Fibroblast of skin of back (primary cell): ENCODE measurements at regions not wholly inside any gene's neighbourhood (a gene's known extent, or its start where the extent isn't known, plus 50 kb on each side); places are given as distances from the start of the nearest gene placed in this dataset.
"Not testable (repeated sequence)": the region's sequence is repeated elsewhere in the genome, so short reads cannot be mapped to it uniquely, and the experiment has no call there.

Experiments
- DNase-seq: peaks from one replicate; pipeline ENCODE4 v3.0.0-alpha.2; 2013

- no peak for DNase-seq
Observed at GRCh38 chr15:95148183-95148582, 916.8 kb downstream of the MCTP2 start.

GRCh38 chr15:95149036-95149435 lies 917.7 kb downstream of the MCTP2 start:
- DNase-seq: no peak

GRCh38 chr15:95149771-95150170 lies 918.4 kb downstream of the MCTP2 start:
- no peak for DNase-seq

- no peak for DNase-seq
Observed at GRCh38 chr15:95150466-95150865, 919.1 kb downstream of the MCTP2 start.

- DNase-seq: no peak
Observed at GRCh38 chr15:95152741-95153140, 921.4 kb downstream of the MCTP2 start.

GRCh38 chr15:95153201-95153600 lies 921.8 kb downstream of the MCTP2 start:
- DNase-seq: not testable (repeated sequence)

GRCh38 chr15:95160316-95160715 lies 929.0 kb downstream of the MCTP2 start:
- DNase-seq: no peak

- no peak for DNase-seq
Observed at GRCh38 chr15:95162069-95162468, 930.7 kb downstream of the MCTP2 start.

- DNase-seq: no peak
Observed at GRCh38 chr15:95162531-95162930, 931.2 kb downstream of the MCTP2 start.

GRCh38 chr15:95162967-95163531 lies 931.7 kb downstream of the MCTP2 start:
- DNase-seq: peak; percentile 48

- no peak for DNase-seq
Observed at GRCh38 chr15:95168152-95168551, 936.8 kb downstream of the MCTP2 start.

GRCh38 chr15:95168951-95169431 lies 937.6 kb downstream of the MCTP2 start:
- no peak for DNase-seq

- DNase-seq: no peak
Observed at GRCh38 chr15:95169541-95170459, 938.4 kb downstream of the MCTP2 start.

- no peak for DNase-seq
Observed at GRCh38 chr15:95170561-95171380, 939.4 kb downstream of the MCTP2 start.

- no peak for DNase-seq
Observed at GRCh38 chr15:95171564-95171963, 940.2 kb downstream of the MCTP2 start.

GRCh38 chr15:95174301-95175259 lies 943.2 kb downstream of the MCTP2 start:
- no peak for DNase-seq

GRCh38 chr15:95175914-95176658 lies 944.7 kb downstream of the MCTP2 start:
- DNase-seq: no peak

GRCh38 chr15:95176794-95177577 lies 945.6 kb downstream of the MCTP2 start:
- DNase-seq: no peak

- DNase-seq: no peak
Observed at GRCh38 chr15:95180530-95180929, 949.2 kb downstream of the MCTP2 start.

GRCh38 chr15:95182091-95182490 lies 950.7 kb downstream of the MCTP2 start:
- no peak for DNase-seq
